ENCODE measurements at regions not wholly inside any gene's neighbourhood (a gene's known extent, or its start where the extent isn't known, plus 50 kb on each side); places are given as distances from the start of the nearest gene placed in this dataset.
A peak's percentile ranks its signal among the peaks of the same experiment; 100 is the strongest.

- no peak for DNase-seq
Observed at GRCh38 chr1:208923456-208923855, 660.1 kb upstream of the CAMK1G start.

- no peak for DNase-seq
Observed at GRCh38 chr1:208923946-208924720, 659.4 kb upstream of the CAMK1G start.

- no peak for DNase-seq
Observed at GRCh38 chr1:208924928-208925327, 658.6 kb upstream of the CAMK1G start.

- DNase-seq = no peak
Observed at GRCh38 chr1:208928349-208929010, 655.0 kb upstream of the CAMK1G start.

GRCh38 chr1:208929575-208929974, 653.9 kb upstream of the CAMK1G start:
- no peak for DNase-seq

DNA sequence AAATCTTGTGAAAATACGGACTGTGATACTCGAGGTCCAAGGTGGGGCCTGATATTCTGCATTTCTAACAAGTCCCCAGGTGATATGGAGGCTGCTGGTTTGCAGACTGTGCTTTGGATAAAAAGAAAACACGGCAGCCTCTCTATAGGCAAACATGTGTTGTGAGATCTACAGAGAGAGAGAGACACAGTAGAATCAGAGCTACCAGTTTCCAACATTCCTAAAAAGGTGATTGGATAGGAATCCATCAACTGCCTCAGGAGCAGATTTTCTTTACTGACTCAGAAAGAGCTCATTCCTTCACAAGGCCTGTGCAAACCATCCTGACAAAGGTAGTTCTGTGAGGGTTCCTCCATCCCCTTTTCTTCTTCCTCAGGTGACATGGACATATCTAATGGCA, 651.6 kb upstream of the CAMK1G start:
- DNase-seq = no peak

DNA sequence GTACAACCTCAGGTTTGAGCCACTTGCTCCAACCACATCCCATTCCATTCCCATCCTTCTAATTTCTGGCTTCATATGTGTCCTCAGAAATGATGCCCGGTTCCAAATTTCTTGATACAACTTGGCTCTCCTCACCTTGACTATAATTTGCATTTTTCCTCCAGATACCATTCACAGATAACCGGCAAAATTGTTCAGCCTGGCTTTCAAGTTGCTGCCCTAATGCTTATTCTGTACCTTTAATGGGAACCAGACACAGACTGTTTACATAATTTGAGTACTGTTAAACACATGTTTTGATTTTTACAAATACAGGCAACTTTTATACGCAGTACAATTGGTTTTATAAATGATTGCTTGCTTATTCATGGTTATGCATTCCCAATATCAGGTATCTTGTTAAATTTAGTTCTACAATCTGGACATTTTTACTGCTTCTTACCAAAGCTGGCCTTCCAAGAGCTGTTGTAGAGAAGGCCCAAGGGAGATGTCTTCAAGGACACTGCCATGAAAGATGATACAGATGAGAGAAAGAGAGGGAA, 649.5 kb upstream of the CAMK1G start:
- no peak for DNase-seq

GRCh38 chr1:208934933-208935332, 648.6 kb upstream of the CAMK1G start:
- no peak for DNase-seq

DNA sequence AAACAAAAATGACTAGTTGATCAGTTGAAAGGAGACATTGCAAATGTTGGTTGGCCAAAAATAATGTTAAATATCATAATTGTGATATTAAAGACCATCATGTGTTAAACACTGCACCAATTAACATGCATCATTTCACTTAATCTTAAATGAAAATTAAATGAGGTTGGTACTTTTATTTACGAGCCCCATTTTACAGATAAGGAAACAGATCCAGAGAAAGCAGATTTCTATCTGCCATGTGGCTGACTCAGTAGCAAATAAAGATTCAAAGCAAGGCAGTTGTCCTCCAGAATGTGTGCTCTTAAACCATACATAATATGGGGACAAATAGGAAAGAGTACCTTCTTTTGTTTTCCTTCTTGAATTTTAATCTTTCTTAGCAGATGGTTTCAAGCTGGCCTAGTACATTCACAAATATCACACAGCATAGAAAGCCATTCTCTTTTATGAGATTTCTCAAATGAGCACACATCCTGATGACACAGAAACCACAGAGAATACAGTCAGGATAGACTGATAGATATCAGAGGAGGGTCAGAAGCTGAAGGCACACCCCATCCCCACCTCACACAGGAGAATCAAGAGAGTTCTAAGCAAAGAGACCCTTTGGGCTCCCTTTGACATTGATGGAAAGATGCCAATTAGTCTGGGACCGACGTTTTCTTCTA, 647.9 kb upstream of the CAMK1G start:
- no peak for DNase-seq

GRCh38 chr1:208939537-208940085, 643.9 kb upstream of the CAMK1G start:
- DNase-seq = no peak

DNA sequence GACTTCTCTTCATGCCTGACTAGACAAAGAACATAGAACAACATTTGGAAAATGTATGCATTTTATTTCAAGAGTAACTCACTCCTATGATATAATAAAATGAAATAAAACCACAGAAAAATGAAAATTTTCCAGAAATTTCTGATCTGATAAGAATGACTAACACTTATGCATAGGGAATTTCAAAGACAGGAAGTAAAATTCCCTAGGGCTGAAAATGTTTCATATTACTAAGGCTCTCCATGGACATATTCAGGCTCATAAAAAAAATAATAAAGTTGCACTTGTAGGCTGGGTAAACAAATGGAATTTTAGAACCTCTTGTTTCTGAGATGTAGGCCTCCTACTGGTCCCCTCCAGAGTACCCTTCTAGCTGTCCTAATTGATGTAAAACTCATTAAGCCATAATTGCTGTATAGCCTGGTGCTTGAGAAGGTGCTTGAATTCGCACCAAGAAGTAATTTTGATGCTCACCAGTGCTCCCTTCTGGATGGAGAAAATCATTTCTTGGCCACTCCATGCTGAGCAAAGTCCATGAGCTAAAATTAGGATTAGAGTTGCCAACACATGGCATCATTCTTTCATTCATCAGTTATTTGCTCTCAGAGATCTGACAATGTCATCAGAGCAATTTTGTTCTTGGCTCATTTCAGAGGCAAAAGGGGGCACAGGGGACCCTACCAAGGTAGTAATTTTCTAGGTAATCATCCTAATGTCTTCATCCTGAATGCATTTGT, 641.0 kb upstream of the CAMK1G start:
- DNase-seq = peak; percentile 47

DNA sequence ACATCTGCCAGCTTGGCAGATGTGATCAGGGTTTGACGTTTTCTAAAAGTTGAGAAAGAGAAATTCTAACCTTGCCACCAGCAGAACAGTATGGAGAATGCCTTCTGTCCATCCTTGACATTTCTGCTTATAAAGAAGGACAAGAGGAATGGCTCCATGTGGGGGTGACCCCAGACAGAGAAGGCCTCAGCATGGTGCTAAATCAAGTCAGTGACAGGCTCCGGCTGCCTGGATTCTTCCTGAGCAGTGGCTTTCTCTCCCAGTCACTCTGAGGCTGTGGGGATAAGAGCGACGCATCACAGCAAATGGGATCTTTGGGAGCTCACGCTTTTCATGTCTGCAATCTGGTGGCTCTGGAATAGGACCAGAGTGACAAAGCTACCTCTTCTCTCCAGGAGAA, 640.2 kb upstream of the CAMK1G start:
- no peak for DNase-seq

DNA sequence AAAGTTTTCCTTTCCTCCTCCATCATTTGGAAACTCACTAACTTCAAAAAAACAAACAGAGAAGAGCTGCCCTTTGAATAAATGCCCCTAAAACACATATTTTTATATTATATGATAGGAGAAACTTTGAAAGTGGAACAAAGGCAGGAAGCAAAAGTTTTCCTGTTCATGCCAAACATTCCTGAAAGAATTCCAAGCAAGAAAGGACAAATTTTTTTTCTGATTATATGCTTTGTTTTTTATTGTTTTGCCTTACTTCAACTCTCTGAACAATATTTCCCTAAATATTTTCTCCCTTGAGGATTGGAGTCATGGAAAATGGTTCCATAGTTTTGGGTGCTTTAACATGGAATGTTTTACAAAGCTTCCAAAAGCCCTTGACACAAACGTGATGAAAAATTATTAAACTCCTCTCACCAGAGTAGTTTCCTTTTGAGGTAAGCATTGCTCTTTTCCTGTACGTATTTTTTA, 638.5 kb upstream of the CAMK1G start:
- DNase-seq = no peak

- no peak for DNase-seq
Observed at GRCh38 chr1:208950206-208950605, 633.3 kb upstream of the CAMK1G start.

- DNase-seq = no peak
Observed at GRCh38 chr1:208951026-208951525, 632.4 kb upstream of the CAMK1G start.

DNA sequence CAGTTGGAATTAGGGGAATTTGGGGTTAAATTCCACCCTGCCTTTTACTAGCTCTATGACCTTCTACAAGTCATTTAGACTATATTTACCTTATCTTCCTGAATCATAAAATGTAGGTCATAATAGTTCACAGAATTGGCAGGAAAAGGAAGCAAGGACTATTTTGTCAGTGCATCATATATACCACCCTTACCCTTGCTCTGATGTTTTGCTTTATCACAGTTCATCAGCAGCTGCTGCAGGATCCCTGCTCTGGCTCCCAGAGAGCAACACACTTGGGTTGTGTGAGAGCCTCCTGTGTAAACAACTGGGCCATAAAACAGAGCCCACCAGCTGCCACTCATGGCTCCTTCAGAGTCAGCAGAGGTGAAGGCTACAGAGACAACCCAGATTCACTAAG, 631.6 kb upstream of the CAMK1G start:
- DNase-seq = peak; percentile 74

GRCh38 chr1:208962867-208963266, 620.6 kb upstream of the CAMK1G start:
- DNase-seq = no peak

GRCh38 chr1:208965351-208965750, 618.2 kb upstream of the CAMK1G start:
- no peak for DNase-seq

GRCh38 chr1:208967334-208967733, 616.2 kb upstream of the CAMK1G start:
- no peak for DNase-seq

DNA sequence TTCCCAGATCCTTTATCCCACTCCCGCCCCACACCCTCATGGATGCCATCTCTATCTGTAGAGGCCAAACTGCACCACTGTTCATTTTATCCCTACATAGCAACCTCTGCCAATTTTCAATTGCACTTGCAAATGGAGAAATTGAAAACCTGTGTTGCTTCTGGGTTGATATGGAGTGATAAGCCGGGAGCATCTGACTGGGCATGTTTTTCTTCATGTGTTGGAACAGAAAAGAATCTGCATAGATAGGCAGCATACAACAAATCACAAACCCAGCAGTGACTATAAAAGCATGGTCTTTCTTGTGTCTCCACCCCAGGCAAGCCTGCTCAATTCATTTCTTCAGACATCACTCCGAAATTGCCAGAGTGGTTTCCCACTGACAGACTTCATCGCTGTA, 608.8 kb upstream of the CAMK1G start:
- no peak for DNase-seq

DNA sequence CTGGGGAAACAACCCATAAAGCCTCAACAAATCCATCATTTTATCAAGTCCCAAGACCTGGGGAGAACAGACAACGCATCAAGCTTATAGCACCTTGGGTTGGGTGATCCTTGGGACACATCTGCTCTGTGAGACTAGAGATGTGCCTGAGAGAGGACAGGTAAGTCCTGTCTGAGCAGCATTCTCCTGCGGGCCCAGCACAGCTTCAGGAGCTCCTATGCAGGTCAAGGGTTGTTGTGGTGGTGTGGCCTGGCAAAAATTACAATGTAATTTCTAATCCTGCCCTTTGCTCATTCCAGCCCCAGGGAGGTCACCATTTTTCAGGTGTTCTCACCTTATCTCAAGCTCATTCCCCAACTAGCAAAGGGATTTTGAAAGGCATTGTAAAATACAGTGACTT, 608.1 kb upstream of the CAMK1G start:
- DNase-seq = no peak

DNA sequence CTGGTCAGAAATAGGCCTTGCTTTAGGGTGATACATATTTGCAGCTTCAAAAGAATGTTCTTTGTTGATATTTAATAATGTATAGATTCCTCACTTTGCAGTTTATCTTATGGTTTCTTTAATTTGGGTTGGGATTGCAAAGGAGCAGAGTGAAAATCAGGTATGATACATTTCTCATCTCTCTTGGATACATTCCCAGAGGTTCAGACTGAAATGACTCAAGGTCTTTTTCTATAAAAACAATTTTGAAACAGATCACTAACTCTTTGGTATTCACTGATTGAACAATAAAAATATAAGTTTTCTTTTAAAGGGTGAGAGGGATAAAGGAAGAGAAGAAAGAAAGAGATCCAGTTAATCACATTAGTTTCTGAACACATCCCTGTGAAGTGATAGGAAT, 606.5 kb upstream of the CAMK1G start:
- DNase-seq = no peak

Data from NCI-H146 (cell line).